Uterus (tissue), 3 donors: ENCODE measurements at regions not wholly inside any gene's neighbourhood (a gene's known extent, or its start where the extent isn't known, plus 50 kb on each side); places are given as distances from the start of the nearest gene placed in this dataset.

Experiments used
- DNase-seq, 2 donors: peaks; one replicate each; pipeline ENCODE4 v3.0.0-alpha.2; 2019 to 2020
- H3K27ac ChIP-seq, 2 donors: fragments of 200-600 bp; sonication (generic); 1 replicate in 1 of 2; 2 replicates in 1 of 2; pipeline ENCODE4 v1.5.1; 2016 to 2018
- H3K27me3 ChIP-seq, 2 donors: fragments of 200-600 bp; sonication (generic); one replicate each; pipeline ENCODE4 v1.5.1; 2018 to 2019; ENCODE audit warnings: control low read depth in 1 of 2
- H3K36me3 ChIP-seq, 2 donors: fragments of 200-600 bp; sonication (generic); one replicate each; pipeline ENCODE4 v1.5.1; 2019; ENCODE audit warnings: control low read depth in 1 of 2
- H3K4me1 ChIP-seq, 2 donors: fragments of 200-600 bp; sonication (generic); one replicate each; pipeline ENCODE4 v1.5.1; 2018 to 2019; ENCODE audit warnings: control low read depth in 1 of 2
- H3K4me3 ChIP-seq, 2 donors: fragments of 200-600 bp; sonication (generic); 1 replicate in 1 of 2; 2 replicates in 1 of 2; pipeline ENCODE4 v1.5.1; 2018 to 2019; ENCODE audit warnings: mild to moderate bottlenecking in 1 of 2
- H3K9me3 ChIP-seq, 2 donors: fragments of 200-600 bp; sonication (generic); one replicate each; pipeline ENCODE4 v1.5.1; 2019; ENCODE audit warnings: control low read depth in 1 of 2
- CTCF ChIP-seq, 4 experiments: fragments of 200-600 bp in 2 of 4; fragments of 450-650 bp in 2 of 4; sonication (generic) in 2 of 4; IDR thresholded peaks; one replicate each; pipeline ENCODE4 v1.5.1; 2016 to 2019; ENCODE audit warnings: antibody characterized with exemption in 4 of 4, mild to moderate bottlenecking in 2 of 4, moderate library complexity in 1 of 4
- POLR2A ChIP-seq, 2 donors: fragments of 450-650 bp; IDR thresholded peaks; one replicate each; pipeline ENCODE4 v1.6.1; 2016; ENCODE audit warnings: antibody characterized with exemption in 2 of 2, mild to moderate bottlenecking in 1 of 2, moderate library complexity in 1 of 2
- intact Hi-C: fragments of 100-400 bp; cut with DNase I; formaldehyde crosslinking; loops from one replicate; pipeline ENCODE4 v1.15.1; 2023; ENCODE audit warnings: low total_unique reads
- donor health status: DM: yes; HTN: yes; CAD: no.

GRCh38 chr5:106408141-106408540, 1262.6 kb downstream of the EFNA5 start:
- no peak for TF ChIP-seq POLR2A (IDR thresholded peaks at IDR 0.05)
- TF ChIP-seq CTCF (IDR thresholded peaks at IDR 0.05): no peak
- no peak overlapping the region for H3K4me3 ChIP-seq
- H3K9me3 ChIP-seq: no peaks in the 10 kb centered on the region
- no peak for DNase-seq
- H3K4me1 ChIP-seq: no peaks in the 10 kb centered on the region
- H3K36me3 ChIP-seq: no peaks in the 10 kb centered on the region
- no peak overlapping the region for H3K27ac ChIP-seq
- intact Hi-C loops: no loop called here
- no peaks in the 10 kb centered on the region for H3K27me3 ChIP-seq

- no peak for TF ChIP-seq CTCF (IDR thresholded peaks at IDR 0.05)
- no peak for TF ChIP-seq POLR2A (IDR thresholded peaks at IDR 0.05)
- Histone ChIP-seq H3K4me1 (no peaks in the 10 kb centered on the region), H3K4me3 (no peak overlapping the region), H3K36me3 (no peaks in the 10 kb centered on the region), H3K27me3 (no peaks in the 10 kb centered on the region), H3K27ac (no peak overlapping the region), H3K9me3 (no peaks in the 10 kb centered on the region)
- intact Hi-C loops: no loop called here
- DNase-seq: no peak
Measured at GRCh38 chr5:106401561-106401960, 1269.2 kb downstream of the EFNA5 start.

GRCh38 chr5:106399391-106399790, 1271.3 kb downstream of the EFNA5 start:
- no peaks in the 10 kb centered on the region for H3K36me3 ChIP-seq
- DNase-seq: no peak
- H3K4me1 ChIP-seq: no peaks in the 10 kb centered on the region
- no peaks in the 10 kb centered on the region for H3K9me3 ChIP-seq
- no peak overlapping the region for H3K4me3 ChIP-seq
- H3K27ac ChIP-seq: no peak overlapping the region
- intact Hi-C loops: no loop called here
- no peaks in the 10 kb centered on the region for H3K27me3 ChIP-seq
- TF ChIP-seq CTCF (IDR thresholded peaks at IDR 0.05) (no peak), POLR2A (IDR thresholded peaks at IDR 0.05) (no peak)

GRCh38 chr5:106397700-106398099, 1273.0 kb downstream of the EFNA5 start:
- no peaks in the 10 kb centered on the region for H3K4me1 ChIP-seq

GRCh38 chr5:106393276-106393675, 1277.5 kb downstream of the EFNA5 start:
- H3K4me1 ChIP-seq: no peaks in the 10 kb centered on the region
- no peak overlapping the region for H3K27ac ChIP-seq
- no peaks in the 10 kb centered on the region for H3K36me3 ChIP-seq
- H3K27me3 ChIP-seq: no peaks in the 10 kb centered on the region
- H3K4me3 ChIP-seq: no peak overlapping the region
- no peaks in the 10 kb centered on the region for H3K9me3 ChIP-seq
- no peak for DNase-seq
- no peak for TF ChIP-seq POLR2A (IDR thresholded peaks at IDR 0.05)
- no peak for TF ChIP-seq CTCF (IDR thresholded peaks at IDR 0.05)
- intact Hi-C loops: no loop called here

More at GRCh38 chr5:106397700-106398099, 1273.0 kb downstream of the EFNA5 start:
- Histone ChIP-seq H3K36me3 (no peaks in the 10 kb centered on the region), H3K27ac (no peak overlapping the region), H3K9me3 (no peaks in the 10 kb centered on the region), H3K4me3 (no peak overlapping the region), H3K27me3 (no peaks in the 10 kb centered on the region)
- intact Hi-C loops: no loop called here
- TF ChIP-seq CTCF (IDR thresholded peaks at IDR 0.05) (no peak), POLR2A (IDR thresholded peaks at IDR 0.05) (no peak)
- no peak for DNase-seq
